Inflammatory macrophage treated with lipopolysaccharide for 4 hours (primary cell): ENCODE measurements at regions not wholly inside any gene's neighbourhood (a gene's known extent, or its start where the extent isn't known, plus 50 kb on each side); places are given as distances from the start of the nearest gene placed in this dataset.

Source experiments
- DNase-seq: peaks from one replicate; pipeline ENCODE4 v3.0.0-alpha.2; 2020

DNA sequence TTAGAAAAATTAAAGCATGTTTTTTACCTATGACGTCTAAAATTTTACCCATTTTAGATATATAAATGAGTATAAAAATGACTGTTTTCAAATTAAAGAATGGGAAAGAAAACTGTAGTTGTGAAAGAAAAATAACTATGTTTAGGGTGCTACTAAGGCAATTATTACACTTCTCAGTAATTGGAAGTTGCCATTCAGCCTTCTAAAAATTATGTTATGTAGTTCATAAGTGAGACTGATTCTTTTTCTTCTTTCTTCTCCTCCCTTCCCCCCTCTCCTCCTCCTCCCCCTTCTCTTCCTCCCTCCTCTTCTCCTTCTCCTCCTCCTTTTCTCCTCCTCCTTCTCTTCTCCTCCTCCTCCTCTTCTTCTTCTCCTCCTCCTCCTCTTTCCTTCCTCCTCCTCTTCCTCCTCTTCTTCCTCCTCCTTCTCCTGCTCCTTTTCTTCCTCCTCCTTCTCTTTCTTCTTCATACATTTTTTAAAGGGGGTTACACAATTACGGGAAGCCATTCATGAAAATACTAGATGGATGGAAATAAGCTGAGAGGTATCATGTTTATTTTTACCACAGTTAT lies 223.6 kb downstream of the CETN3 start:
- no peak for DNase-seq

DNA sequence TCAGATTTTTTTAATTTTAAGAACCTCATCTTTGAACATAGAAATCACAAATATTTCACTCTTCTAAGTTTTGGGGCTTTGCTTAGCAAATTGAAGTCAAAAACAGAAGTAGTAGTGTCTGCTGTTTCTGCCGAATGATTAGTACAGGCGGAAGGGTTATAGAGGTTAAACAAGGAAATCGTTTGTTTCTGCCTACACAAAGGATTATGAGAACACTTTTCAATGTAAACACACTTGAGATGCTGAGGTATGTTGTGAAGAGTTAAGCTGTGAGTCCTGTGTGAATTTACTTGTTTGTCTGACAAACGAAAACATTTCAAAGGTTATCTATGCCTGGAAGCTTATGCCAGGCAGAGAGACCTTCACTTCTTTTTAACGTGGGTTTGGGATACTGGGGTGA lies 224.8 kb downstream of the CETN3 start:
- DNase-seq, result no peak

DNA sequence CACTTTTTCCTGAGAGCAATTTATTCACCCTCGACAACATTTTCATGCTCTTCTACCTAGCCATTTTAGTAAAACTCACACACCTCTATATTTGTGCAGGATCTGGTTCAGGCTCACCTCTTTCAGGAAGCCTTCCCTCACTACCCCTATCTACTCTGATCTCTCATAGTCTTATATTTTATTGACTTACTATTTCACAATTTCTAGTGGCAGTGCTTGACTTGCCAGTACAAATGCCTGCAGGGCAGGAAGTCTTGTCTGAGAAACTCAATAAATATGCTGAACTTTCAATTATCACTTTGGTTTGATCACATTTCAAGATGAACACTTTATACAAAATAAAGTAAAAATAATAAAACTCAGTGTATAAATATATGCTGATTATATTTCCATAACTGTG lies 226.8 kb downstream of the CETN3 start:
- no peak for DNase-seq

DNA sequence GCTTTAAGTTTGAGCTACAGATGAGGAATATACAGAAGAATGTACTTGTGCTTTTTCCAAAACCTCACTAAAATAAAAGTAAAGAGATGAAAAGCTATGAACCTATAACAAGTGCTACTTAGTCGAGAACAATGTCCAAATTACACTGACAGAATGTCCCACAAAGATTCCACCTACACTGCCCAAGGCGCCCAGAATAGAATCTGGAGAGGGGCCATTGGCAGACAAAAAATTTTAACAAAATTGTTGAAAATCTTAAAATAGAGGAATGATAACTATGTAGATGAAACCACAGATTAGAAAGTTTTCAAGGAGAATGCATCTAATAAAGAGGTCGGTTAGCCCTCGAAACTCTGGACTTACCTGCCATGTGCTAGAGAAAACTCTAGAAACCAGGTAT lies 235.3 kb downstream of the CETN3 start:
- no peak for DNase-seq

DNA sequence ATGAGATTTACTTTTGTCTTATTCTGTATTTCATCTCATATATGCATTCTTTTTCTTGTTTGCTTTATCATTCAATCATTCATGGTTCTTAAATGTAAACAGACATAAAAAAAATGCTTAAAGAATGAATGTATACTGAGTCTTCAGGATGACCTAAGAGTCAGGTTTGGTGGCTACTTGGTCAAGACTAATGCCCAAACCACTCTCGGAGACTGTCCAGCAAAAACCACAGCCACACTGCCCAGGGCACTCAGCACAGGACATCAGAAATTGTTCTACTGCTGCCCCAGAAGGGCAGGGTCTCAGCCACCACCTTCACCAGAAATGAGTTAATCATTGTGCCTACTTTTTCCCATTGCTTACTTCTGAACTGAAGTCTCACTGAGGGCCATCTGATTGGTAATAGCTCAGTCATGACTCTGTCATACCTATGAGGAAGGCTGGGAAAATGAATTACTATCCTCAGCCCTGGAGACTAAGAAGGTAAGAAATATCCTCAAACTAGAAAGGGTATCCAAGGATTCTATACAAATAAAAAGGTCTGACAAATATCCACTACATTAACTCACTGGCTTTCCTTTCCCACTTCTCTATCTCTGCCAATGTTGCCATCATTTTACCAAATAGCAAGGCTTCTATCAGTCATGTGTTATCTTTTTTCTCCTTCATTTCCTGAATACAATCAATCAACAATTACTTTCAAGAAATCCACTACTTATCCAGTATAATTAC lies 236.1 kb downstream of the CETN3 start:
- DNase-seq, result no peak

DNA sequence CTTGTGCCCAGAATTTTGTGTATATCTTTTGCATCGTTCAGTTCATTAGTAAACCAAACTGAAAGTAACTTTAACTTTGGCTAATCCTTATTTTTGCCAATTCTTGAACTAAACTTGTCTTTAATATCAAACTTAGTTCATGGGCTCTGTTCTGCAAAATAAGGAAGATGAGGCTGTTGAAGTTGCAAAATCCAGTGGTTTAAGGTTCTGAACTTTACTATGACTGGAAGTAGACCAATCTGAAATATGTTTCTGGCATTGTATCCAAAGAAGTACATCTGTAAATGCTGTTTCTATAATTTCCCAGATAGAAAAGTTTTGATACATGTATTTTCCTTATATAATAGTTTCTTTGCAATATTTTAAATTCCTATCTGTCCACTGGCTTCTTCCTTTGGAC lies 238.1 kb downstream of the CETN3 start:
- peak; percentile 4 for DNase-seq

DNA sequence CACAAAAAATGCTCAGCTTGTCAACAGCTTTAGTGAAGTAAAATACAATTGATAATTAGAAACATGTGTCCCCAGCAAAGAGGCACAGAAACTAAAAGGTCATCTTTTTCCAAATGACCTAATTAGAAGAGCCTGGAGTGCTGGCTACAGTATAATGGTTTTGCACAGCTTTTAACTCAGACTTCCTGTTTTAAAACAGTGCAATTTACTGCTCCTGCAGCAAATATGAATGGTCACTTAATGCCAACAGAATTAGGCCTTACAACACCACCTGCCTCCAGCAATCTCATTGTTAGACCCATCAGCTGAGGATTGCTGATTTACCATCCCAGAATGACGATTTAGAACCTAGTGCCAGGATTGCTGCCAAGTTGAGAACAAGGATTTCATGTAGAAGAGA lies 239.3 kb downstream of the CETN3 start:
- peak; percentile 6 for DNase-seq

DNA sequence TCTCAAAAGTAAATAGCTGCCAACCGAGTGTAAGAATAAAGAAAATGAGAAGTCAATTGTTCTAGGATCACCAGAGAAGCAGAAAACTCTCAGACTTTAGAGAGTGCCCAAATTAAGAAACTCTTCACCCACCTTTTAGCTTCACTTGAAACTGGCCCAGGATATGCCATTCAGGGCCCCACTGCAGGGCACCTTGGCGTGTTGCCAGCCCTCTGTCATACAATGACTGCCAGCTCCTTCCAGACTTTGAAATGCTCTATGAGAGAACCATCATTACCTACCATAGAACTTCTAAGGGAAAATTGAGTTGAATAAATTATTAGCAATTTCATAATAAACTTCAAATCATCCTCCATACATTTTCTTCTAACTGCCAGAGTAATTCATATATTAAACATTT lies 240.5 kb downstream of the CETN3 start:
- DNase-seq, result no peak

DNA sequence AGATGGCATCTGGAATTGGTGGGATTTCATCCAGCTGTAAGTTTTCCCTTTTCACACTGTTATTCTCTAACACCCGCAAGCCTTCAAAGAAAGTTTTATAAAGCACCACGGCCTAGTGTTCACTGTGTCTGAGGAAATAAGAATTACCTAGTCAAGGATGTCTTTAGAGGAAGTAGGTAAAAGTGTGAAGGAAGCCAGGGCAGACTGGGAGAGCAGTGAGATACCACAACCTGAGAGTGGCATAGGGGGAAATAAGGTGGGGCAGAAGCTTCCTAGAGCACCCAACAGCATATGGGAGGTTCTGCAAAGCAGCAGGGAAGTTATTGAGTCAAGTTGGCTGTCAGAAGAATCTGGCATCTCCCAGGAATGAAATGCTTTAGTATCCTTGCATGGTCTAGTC lies 241.2 kb downstream of the CETN3 start:
- DNase-seq, result no peak

DNA sequence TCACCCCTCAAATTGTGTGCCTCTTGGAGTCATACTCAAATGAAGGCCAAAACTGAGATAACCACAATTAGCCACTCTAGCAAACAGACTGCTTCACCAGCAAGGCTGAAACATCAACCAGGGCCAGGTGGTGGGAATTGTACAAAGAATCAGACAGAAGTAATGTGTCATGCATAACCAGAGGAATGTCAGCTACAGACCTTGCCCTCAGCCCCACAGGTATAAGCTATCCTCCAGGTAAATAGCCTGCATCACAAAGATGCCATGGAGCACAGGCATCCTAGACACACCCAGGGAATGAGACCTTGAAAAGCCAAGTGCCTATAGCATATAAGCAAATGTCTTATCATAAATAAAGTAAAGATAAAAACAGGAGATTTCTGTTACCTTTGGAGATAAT lies 242.7 kb downstream of the CETN3 start:
- DNase-seq, result no peak

DNA sequence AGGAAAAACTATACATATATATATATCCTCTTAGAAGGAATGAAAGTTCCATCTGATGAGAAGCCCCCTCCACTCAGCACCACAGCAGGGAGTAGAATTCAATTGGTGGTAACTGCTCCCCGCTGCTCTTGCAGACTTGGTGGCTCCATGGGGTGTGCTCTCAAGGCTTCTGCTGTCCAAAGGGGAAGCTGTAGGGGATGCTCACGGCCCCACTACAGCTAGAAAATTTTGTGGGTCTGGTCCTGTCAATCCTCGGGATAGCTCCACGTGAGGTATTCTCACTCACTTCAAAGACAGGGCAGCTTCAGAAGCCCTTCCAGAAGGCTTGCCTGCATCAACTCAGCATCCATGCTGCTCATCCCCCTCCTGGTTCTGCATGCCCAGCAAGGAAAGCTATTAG lies 247.2 kb downstream of the CETN3 start:
- DNase-seq, result no peak

DNA sequence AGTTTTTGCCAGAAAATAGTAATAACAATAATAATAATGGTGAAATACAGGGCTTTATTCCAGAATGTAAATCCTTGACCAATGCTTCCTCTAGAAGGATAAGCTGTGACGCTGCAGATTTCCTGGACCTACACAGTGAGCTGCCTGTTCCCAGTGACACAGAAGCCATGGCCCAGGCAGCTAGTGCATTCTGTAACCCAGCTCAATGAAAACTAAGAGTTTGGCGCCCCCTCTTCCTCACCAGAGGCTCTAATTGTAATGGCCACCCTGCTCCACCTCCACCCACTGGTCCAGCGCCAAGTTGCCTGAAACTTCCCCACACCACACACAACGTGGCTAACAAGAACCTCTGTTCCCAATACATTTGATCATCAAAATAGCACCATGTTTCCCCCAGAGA lies 248.1 kb downstream of the CETN3 start:
- DNase-seq, result peak; percentile 45

DNA sequence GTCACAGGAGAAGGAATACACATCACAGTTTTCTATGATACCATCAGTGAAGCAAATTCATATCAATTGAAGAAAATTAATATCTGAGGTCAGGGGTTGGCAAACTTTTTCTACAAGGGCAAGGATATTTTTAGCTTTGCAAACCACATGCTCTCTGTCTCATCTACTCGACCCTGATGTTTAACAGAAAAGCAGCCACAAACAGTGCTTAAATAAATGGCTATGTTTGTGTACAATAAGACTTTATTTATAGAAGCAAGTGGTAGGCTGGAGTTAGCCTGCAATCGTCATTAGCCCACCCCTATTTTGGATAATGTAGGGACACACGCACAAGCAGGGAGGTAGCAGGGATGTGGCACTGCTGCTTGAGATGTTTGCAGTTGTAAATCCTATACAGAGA lies 251.4 kb downstream of the CETN3 start:
- DNase-seq, result no peak

DNA sequence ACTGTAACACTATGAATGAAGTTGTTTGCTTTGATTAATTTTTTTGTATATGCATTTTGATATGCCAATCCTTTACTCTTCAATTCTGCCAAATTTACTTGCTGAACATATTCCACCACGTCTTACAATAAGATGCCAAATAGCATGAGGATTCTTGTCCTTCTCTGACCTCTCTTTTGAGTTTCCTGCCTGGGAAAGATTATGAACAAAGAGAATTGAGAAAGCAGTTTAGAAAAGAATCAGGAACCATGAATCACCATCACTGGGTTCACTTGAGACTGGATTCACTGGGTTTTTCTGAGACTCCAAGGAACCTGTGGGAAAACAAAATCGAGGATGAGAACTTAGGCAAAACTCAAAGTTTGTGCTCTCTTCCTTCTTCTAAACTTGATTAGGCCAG lies 256.5 kb downstream of the CETN3 start:
- no peak for DNase-seq

DNA sequence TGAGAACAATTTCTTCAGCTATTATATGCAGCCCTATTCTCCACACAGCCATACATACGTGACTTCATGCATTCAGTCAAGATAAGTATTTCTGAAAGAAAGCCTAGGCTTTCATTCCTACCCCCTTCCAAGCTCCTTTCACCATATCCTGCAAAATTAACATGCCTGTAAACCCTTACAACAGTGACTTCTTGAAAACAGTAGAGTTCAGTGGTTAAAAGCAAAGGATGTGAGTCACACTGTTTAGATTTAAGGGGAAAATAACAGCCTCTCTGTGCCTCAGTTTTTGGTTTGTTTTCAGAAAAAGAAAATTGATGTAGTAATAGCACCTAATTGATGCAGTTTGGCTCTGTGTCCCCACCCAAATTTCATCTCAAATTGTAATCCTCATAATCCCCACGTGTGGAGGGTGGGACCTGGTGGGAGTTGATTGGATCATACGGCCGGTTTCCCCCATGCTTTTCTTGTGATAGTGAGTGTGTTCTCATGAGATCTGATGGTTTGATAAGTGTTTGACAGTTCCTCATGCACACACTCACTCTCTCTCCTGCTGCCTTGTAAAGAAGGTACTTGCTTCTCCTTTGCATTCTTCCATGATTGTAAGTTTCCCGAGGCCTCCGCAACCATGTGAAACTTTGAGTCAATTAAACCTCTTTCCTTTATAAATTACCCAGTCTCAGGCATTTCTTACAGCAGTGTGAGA lies 264.8 kb downstream of the CETN3 start:
- no peak for DNase-seq

DNA sequence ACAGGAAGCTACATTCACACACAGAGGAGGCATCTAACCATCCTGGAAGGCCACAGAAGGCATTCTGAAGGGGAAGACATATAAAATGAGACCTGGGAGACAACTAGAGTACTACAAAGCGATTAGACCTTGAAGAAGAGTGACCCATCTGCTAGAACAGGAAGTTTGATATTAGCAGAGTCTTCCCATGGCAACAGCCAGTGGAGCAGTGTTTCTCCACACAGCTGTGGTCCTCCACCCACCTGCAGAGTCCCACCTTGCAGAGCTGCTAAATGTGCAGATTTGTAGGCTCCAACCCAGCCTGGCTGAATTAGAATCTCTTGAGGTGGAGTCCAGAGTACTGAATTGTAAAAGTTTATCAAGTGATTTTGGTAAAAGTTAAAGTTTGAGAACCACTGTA lies 267.0 kb downstream of the CETN3 start:
- no peak for DNase-seq

DNA sequence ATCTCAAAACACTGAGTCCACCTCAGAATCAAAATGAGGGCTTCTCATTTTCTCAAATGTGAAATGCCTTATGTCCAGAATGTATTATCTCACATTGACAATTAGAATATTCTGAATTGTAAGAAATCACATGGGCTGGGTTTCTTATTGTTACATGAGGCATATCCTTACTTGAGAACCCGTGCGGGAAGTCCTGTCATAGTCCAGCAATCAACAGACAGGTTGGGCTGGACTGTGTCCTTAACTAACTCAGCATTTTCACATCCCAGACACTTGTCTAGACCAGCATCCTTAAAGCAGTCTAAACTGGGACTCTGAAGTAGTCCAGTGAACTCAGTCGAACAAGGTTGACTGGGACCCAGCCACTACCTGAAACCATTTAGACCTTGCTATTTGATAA lies 267.6 kb downstream of the CETN3 start:
- DNase-seq, result no peak

DNA sequence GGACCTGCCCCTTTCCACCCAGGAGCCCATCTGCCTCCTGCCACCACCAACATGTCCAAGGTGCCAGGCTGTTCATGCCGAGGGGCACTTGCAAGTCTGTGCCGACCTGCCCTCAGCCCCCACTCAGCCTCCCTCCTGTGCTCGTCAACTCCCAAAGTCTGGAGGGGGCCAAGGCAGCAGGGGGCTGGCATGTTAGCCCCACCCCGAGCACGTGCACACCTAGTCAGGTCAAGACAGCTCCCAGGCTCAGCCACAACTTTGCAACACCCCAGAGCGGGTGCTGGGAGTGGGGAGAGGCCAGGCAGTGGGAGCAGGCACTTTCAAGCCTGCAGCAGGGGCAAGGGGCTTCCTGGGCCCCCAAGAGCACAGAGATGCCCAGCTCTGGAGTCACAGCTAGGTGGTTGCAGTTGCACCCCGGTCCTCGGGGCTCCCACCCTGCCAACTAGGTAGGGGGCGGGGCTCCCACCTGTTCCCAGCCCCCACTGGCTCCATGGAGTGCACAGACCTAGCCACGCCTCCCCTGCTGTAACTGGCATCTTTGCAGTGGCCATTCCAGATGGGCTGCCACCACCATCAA lies 272.5 kb downstream of the CETN3 start:
- no peak for DNase-seq

DNA sequence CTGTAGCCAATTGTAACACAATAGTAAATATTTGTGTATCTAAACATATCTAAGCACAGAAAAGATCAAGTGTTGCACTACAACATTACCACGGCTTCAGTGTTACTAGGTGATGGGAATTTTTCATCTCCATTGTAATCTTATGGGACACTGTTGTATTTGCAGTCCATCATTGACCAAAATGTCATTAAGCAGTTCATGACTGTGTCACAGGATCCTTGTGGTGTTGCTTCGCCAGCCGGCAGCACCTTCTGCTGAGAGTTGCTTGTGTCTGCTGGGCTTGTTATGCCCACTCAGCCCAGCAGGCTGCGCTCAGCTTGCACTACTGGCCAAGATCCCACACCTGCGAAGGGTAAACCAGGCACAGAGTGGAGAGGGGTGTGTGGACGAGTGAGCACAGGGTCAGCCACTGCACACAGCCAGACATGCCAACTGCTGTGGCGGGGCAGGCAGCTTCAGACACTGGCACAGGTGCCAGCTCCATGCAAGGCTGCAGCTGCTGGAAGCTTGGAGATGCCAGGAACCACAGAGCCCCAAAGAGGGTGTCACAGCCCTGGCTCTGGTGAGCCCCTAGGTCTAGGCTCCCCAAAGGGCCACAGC lies 273.7 kb downstream of the CETN3 start:
- no peak for DNase-seq

DNA sequence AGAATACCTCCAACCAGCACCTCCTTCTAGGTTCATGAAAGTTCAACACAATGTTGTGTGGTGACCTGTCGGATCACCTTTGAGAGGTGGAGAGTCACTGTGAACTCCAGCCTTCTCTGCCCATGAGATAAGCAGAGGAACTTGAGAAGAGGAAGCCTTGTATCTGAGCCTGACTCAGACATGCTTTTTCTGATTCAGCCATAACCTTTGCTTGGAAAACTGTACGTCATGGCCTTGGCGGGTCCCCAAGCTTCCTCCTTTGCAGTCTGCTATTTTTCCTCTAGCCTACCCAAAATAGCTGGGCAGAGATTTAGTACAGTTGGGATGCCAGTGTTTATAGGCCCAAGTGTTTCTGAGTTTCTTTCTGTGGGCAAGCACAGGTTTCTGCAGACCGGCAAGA lies 274.7 kb downstream of the CETN3 start:
- DNase-seq, result peak; percentile 74

DNA sequence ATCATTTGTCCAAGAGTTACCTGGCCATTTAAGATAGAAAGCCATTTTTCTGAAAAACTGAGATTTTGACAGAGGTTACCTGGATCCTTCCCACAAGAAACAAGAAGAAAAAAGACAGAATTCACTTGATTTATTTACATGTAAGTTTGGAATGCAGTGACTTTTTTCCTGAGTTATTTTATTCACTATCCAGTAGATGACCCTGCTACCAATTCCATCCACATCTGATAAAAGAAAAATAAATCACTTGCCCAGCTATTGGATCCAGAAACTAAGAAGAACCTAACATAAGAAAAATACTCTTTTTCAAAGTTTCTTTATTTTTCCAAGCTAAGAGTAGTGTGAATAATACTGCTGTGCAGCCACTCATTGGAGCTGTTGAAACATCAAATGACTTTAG lies 275.2 kb downstream of the CETN3 start:
- no peak for DNase-seq

DNA sequence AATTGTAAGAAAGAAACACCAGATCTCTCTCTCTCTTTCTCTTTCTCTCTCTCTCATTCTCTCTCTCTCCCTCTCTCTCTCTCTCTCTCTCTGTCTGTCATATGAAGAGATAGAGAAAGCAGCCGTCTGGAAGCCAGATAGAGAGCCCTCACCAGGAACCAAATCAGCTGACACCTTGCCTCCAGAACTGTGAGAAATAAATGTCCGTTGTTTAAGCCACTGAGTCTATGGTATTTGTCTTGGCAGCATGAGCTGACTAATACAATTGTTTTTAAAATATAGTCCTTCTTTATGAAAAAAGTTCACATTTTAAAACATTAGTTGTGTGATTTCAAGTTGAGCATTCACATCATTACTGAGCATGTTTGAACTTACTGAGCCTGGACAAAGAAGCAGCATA lies 275.6 kb downstream of the CETN3 start:
- DNase-seq, result no peak

DNA sequence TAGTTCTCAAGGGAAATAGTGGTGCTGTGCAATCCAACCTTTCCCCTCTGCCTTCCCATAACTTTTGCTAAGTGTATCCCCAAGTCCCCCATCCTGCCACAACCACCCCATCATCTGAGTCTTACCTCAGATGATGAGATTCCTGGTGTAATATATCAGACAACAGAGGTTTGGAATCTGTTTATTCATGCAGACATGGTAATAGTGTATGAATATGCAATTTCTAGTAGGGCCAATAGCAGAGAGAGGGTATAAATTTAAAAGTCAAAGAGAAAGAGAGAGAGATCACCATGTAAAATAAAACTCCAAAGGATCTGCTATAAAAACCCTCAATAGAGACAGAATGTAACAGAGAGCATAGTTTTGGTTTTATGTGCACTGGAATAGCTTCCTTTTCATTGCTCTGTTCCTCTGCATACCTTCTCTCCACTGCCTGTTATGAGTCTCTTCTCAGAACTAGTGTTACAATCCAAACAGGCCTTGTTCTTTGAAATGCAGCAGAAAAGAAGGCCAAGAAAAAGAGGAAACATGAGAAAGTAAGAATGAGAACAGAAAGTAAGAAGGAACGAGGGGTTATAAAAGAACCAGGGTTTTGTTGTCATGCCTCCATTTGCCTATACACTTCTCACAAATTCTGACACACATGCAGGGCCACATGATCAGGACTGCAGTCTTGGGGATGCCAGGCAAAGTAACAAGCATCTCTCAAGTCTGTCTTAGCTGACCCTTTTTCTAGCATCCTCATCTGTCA lies 278.0 kb downstream of the CETN3 start:
- DNase-seq, result peak; percentile 42
